Stimulated activated CD4-positive, alpha-beta T cell treated with anti-CD3 and anti-CD28 coated beads, Interleukin-4, amount 100 ng/mL, for 24 hours (primary cell): ENCODE measurements at regions not wholly inside any gene's neighbourhood (a gene's known extent, or its start where the extent isn't known, plus 50 kb on each side); places are given as distances from the start of the nearest gene placed in this dataset.

Source experiments
- DNase-seq: peaks from one replicate; pipeline ENCODE4 v3.0.0-alpha.2; 2020

DNA sequence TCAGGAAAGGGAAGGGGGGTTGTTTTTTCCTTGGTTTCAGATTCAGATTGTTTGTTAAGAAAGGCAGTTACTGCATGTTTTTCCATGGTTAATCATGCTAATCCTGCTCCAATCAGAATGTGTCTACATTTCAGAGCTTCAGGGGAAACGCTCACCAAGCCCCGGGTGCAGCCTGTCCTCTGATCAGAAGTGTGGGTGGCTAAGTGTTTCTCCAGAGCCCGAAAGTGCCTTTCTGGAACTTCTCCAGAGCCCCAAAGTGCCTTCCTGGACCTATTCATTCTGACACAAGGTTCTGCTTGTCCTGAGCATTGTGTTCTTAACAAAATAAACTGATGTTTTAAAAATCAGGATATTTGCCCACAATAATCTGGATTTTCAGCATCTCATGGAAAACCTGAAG is 359.0 kb upstream of the ZNF521 start:
- no peak for DNase-seq

DNA sequence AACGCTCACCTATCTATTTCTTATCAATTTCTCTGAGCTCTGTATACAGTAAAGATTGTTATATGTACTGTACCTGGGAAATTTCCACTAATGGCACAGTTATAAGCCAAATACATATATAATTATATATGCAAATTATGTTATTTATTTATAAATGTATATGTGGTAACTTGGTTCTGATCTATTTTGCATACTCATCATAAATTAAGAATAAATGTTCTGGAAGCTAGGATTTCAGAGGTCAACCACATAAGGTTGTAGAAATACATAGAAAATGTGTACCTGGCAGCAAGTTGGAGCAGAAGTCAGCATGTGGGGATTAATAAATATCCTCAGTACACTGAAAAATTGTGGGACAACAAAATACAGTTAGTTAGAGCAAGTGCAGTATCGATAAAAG is 353.7 kb upstream of the ZNF521 start:
- DNase-seq = no peak

DNA sequence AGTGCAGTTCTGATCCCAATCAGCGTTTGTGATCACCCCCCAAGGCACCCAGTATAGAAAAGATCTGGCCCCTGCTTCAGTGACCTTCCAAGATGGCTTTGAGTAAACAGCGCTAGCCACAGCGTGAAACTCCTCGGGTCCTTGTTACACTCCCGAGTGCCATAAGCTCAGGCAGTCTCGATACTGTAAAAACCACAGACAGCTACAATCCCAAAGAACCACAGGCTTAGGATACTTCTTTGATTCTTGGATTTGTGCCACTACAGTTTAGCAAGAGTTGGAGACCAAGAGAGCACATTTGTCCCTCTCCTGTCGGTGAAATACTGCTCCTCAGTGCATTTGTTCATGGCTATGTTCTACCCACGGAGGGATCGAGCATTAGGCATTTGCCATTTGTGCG is 352.5 kb upstream of the ZNF521 start:
- no peak for DNase-seq

DNA sequence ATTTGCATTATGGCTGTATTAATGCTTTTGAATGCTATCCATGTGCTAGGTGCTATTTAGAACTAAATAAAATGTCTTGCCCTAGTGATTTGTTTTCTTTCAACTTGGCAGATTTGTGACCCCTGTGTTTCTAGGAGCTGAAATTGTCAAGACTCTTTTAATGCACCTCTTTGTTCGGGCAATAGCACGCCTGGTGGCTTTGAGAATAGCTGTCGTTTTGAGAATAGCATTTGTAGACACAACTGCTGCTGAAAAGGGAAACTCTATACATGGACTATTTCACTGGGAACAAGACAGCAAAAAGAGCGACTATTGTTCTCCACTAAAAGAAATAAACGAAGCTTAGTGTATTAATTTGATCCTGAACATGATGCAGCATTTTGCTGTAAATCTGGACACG is 352.1 kb upstream of the ZNF521 start:
- no peak for DNase-seq

DNA sequence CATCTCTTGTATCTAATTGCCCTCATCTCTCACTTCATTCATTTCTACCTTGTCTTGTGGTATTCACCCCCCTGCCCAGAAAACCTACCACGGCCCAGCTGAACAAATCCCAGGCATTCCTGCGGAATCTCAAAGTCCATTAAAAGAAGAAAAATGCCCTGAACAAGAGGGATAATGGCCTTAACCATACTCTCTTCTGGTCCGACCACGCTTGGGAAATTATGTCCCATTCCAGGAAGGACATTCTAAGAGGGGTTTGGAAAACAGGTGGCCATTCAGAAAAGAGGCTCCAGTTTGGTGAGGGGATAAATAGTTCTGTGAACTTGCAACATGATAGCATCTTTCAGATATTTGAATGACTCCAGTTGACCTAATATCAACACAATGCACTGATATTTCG is 349.9 kb upstream of the ZNF521 start:
- DNase-seq = no peak

DNA sequence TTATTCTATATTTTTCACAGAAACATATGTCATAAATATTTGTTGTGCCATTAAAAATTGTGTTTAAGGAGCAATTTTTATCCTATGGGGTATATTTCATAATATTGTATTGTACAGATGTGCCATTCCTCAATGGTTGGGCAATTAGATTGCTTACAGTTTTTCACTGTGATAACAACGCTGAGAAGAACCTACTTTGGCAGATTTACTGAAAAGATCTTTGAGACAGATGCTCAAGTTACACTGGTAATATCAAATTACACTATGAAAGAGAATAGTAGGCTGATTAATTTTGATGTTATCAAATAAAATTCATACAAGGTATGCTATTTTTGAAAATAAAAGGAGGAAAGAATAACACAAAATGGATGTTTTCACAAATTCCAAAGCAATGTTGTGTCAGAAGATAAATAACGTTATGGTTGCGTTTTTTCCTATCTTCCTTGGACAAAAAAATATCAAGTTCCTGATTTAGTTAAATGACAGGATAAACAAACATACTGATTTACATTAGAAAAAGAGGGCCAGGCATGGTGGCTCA is 335.1 kb upstream of the ZNF521 start:
- DNase-seq = no peak

DNA sequence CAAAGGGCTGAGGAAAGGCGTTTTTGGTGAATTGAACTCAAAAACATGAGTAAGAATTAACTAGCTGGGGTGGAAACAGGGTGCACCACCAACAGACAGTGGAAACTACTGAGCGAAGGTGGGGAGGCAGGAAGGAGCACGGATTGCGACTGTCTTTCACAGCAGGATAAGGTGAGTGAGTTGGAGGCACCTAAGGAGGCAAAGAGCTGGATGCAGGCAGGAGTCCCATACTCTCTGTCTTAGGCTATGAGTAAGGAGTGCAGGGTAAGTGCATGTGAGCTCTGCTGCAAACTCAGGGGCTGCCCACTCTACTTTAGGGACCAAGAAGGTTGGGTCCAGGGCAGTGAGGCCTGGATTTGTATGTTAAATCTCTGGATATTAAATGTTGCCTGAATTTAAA is 333.1 kb upstream of the ZNF521 start:
- DNase-seq = no peak

DNA sequence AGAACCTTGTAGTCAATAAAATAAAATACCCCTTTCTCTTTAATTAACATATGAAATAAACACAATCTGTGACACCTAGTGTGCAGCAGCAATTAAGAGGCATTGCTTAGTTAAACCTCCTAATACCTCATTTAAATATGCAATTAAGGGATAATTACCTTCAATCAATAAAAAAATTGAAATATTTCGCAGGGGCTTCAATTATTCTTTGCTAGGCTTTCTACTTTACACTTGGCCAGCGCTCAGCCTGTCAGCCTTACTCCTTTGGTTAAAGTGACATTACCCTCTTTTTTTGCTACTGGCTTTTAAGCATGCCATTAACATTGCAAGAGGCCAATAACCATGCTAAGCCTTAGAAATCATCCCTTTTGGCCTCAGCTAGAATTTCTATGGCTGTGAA is 327.5 kb upstream of the ZNF521 start:
- DNase-seq = no peak

DNA sequence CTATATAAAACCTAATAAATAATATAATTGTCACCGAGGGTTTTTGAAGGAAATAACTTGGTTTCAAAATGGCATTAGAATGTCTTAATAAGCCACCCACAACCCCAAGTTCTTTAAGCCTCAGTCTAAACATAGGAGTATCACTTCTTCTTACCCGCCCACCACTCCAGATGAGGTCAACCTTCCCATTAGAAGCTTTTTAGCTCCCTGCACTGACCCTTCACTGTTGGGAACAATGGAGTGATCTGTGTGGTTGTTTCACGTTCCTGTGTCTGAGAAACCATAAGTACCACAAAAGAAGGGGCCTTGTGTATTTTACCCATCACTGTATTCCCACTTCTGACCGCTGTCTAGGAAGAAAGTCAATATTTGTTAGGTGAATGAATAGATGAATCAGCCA is 326.3 kb upstream of the ZNF521 start:
- no peak for DNase-seq

DNA sequence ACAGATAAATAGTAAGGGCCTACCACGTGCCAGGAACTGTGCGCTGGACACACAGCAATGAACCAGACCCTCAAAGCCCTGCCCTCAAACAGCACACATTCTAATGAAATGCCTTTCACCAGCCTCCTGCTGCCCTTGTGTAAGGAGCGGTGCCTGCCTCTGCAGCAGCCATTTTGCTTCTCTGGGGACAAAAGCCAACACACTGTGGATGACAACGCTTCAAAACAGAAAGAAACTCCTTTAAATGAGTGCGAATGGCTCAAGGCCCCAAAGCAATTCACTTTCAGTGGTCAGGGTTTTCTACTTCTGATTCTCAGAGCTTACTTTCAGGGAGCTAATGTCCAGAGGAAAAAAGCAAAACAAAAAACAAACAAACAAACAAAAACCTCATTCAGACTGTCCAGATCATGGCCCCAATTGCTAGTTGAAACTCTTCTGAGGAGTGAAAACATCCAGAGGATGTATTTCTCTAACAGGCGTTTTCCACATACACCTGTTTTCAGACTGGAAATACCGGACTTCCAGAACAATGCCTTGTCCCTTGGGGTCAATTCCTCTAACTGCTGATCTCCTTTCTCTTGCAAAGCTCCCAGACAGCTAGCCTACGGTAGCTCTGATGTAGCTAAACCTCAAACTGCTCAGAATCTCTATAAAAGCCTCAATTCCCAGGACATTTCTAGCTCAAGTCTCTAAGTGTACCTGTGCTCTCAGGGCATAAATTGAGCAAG is 323.3 kb upstream of the ZNF521 start:
- DNase-seq = no peak

DNA sequence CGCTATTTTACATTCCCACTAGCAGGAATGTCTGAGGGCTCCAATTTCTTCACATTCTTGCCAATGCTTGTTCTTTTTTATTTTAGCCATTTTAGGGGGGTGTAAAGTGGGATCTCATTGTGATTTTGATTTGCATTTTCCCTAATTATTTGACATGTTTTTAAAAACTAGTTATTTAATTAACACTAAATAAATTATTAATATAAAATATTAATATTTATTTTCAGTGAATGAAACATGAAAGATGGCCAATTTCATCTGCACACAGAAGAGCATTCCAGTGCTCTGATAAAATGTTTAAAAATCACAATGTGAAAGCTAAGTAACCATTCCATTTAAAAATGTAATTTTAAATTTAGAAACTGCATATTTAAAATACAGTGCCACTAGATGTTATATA is 322.2 kb upstream of the ZNF521 start:
- no peak for DNase-seq

DNA sequence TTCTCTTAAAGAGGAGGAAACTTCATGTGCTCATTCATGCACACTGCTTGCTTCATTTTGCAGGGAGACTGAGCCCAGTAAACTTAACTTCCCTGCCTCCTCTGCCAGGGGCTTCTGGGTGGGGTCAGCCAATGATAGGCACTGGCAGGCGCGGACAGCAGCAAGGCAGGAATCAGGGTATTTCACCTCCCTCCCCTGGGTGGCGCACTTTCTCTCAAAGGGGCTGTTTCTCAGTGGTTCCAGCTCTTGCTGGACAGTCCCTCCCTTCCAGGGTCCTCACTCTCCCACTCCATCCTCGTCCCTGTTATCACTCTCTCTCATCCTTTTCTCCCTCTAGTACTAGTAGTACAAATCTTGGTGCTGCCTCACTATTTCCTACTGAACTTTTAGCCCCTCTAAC is 320.5 kb upstream of the ZNF521 start:
- DNase-seq = no peak

DNA sequence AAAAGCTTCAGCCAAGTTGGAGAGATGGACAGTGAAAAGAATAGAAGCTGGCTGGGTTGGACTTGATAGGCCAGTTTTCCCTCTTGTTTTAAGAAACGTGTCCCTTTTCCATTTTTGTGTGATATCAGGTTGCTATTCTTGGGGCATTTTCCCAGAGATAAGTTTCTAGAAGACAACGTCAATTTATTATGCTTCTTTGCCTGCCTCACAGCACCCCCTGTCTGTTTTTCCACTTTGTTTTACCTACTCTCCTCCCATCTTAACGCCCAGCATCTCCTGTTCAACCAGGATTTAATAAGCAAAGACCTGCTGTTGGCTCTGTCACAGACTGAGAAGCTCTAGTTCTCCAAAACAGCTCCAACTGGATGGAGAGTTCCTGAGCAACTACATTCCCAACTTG is 317.8 kb upstream of the ZNF521 start:
- DNase-seq = no peak

DNA sequence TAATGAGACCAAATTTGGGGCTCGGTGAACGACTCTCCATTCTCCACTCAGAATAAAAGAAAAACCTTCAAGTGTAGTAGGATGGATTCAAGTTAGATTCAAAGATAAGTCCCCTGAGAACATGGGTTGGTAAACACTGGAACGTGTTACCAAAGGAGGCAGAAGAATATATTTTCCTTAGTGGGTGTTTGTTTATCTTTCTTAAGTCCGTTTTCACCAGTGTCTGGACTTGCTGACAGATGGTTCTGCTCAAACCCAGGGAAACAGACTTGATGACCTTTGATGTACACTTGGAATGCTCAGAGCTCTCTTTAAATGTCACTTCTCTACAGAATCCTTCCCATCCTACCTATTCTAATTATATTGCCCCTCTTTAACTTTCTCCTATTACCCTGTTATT is 310.3 kb upstream of the ZNF521 start:
- no peak for DNase-seq

DNA sequence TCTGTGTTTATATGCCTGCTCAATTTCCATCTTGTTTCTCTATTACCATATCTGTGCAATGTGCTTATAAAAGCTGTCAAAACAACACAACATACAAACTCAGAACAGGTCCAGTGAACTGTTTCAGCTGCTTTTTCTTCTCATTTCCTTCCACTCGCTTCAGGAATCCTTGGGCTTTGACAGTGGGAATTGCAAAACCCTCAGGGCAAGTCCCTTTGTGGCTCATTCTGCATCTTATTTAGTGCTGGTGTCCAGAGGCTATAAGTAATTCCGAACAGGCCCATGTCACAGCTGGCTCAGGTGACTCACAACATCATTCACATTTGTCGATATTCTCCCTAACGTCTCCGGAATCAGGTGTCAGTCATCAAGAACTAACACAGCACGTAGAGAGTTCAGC is 309.9 kb upstream of the ZNF521 start:
- no peak for DNase-seq

DNA sequence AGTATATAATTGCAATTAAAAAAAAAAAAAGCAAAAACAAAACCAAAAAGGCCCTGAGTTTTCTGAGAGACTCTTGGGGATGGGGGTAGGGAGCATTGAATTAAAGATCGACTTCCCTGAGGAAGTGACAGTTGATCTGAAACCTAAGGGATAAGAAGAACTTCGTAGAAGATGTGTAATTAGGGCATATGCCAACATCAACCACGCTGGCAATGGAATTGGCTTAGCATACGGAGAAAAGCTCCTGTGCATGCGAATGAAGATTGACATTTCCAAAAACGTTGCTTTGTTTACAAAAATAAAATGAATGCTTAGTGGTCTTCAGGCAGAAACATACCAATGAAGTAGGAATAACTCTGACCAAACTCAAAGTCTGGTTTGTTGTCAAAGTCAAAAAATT is 307.6 kb upstream of the ZNF521 start:
- DNase-seq = no peak

DNA sequence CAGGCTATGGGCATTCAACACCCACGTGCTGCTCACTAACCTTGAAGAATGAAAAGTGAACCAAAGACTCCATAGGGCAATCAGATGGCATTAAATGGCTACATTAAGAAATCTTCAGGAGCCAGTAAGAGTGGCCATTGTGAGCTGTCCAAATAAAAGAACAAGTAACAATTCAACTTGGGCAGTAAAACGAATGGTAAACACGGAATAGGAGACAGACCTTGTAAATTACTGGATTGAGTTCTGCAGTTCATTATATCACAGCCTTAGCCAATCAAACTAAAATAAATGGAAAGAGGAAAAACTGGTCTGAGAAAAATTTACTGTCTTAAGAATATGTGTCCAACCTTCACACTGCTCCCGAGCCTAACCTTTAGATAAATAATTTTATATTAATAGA is 306.5 kb upstream of the ZNF521 start:
- DNase-seq = no peak

DNA sequence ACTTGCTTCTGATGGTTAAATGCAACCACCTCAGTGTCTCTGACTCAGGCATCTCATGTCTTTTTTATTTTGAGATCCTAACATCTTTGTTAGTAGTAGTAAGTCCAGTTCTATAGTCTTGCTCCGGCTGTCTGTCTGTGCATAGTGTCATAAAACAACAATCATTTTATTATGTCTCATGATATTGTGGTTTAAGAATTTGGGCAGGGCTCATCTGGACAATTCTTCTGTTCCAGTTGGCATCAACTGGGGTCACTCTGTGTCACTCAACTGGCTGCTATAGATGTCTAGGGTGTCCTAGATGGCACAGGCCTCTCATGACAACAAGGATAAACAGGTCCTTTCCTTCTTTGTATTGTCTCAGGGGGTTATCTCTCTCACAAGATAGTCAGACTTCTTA is 299.6 kb upstream of the ZNF521 start:
- DNase-seq = no peak

DNA sequence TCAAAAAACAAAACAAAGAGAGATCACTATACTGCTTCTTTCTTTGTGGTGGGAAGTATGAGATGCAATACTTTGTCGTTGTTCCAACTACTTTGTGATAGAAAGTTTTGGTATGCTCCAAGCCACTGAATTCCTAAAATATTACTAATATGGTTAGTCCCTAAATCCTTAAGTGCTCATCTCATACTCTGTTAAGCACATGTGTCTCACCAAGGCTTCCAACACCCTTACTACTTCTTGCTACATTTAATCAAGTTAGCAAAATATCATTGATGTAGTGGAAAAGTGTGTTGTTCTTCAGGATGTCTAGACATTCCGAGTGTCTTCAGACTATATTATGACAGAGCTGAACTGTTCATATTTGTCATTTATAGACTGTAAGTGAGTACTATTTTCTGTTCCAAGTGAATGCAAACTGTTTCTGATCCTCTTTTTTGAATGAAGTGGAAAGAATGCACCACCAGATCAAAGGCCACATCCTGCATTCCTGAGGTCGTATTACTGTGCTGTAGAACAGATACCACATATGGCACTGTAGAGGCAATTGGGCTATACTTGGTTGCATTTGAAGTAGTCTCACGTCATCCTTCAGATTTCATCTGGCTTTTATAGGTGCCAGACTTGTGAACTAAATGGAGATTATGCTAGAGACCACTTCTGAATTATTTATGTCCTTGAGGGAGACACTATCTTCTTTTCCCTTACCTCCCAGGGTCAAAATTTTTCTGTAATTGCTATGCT is 298.4 kb upstream of the ZNF521 start:
- no peak for DNase-seq

DNA sequence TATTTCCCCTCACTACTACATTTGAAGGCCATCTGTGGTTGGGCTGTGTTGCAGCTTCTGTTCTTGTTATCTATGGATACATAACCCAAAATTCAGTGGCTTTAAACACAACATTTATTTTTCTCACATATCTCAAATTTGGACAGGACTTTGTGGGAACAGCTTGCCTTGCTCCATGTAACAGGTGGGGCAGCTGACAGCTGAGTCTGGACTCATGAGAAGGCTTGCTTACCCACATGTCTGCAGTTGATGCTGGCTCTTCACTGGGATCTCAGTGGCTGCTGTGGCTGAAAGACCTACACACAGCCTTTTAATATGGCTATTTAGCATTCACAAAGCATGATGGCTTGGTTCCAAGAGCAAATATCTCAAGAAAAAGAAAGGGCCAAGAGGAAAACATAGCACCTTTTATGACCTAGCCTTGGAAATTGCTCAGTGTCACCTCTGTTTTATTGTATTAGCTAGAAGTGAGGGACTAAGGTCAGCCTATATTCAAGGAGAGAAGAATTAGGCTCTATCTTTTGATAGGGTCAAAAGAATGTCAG is 296.8 kb upstream of the ZNF521 start:
- DNase-seq = no peak

DNA sequence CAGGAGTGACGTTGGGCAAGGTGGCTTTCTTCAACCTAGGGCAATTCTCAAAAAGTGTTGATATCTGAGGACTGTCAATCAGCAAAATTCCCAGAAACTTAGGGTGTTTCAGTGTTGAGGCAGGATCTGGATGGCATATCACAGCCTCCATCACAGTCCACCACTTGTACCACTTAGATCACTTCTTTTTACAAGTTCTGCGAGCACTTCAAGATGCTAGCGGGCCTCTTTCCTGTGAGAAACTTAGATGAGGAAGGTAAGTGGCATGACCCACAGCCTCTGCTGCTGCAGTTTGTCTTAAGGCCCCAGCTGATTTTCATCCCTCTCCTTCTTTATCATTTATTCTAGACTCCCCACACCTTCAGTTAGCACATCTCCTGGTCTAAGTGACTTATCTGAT is 295.4 kb upstream of the ZNF521 start:
- no peak for DNase-seq

DNA sequence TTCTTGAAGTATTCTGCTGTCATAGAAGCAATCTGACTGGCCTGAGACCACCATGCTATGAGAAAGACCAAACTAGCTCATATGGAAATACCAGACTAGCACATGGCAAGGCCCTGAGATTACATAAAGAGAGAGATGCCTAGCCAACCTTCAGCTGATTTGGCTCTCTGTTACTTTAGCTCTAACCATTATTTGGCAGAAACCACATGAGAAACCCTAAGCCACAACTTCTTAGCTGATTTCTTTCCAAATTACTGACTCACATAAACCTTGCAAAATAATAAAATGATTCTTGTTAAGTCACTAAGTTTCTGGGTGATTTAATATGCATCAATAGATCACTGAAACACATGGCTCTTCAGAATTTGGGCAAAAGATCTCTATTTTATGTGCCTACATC is 295.0 kb upstream of the ZNF521 start:
- DNase-seq = no peak

DNA sequence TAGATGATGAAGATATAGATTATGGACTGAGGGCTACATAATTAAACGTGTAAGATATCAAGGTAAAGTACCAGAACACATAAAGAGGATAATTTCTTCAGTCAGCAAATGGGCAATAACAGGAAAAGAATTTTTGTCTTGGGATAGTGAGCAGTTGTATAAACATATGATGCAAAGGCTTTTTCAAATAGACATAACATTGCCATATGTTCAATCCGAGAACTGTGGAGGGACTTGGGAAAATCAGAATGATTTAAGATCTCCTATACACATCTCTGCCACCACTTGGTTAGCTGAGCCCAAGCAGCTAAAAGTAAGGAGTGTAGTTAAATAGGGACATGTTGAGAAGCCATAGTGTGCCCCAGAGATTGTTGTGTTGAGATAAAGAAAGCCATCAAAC is 287.6 kb upstream of the ZNF521 start:
- no peak for DNase-seq

DNA sequence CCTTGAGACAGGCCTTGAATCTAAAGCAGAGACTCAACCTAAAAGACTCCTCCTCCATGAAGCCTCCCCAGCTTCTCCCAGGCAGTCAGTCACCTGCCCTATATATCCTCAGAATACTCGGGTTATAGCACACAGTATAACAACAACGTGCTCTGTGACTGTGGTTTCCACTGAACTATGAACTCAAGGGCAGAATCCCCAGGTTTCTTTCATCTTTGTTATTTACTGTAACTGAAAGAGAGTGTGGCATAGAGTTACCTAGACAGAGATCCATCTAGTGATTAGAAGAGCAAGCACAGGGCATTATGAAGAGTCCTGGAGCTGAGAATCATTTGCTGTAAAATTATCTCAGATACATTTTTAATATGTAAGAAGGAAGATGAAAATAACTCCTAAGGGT is 281.6 kb upstream of the ZNF521 start:
- no peak for DNase-seq
